HG03135 (cell line): ENCODE measurements at regions not wholly inside any gene's neighbourhood (a gene's known extent, or its start where the extent isn't known, plus 50 kb on each side); places are given as distances from the start of the nearest gene placed in this dataset.
A peak's percentile ranks its signal among the peaks of the same experiment; 100 is the strongest.
"Not testable (repeated sequence)": the region's sequence is repeated elsewhere in the genome, so short reads cannot be mapped to it uniquely, and the experiment has no call there.

ENCODE experiments used
- ATAC-seq: cut with Tn5 transposase; IDR thresholded peaks from one replicate; pipeline ENCODE4 v1.9.1; 2021; ENCODE audit warnings: mild to moderate bottlenecking, moderate library complexity; ENCODE audit not compliant: unreplicated experiment

DNA sequence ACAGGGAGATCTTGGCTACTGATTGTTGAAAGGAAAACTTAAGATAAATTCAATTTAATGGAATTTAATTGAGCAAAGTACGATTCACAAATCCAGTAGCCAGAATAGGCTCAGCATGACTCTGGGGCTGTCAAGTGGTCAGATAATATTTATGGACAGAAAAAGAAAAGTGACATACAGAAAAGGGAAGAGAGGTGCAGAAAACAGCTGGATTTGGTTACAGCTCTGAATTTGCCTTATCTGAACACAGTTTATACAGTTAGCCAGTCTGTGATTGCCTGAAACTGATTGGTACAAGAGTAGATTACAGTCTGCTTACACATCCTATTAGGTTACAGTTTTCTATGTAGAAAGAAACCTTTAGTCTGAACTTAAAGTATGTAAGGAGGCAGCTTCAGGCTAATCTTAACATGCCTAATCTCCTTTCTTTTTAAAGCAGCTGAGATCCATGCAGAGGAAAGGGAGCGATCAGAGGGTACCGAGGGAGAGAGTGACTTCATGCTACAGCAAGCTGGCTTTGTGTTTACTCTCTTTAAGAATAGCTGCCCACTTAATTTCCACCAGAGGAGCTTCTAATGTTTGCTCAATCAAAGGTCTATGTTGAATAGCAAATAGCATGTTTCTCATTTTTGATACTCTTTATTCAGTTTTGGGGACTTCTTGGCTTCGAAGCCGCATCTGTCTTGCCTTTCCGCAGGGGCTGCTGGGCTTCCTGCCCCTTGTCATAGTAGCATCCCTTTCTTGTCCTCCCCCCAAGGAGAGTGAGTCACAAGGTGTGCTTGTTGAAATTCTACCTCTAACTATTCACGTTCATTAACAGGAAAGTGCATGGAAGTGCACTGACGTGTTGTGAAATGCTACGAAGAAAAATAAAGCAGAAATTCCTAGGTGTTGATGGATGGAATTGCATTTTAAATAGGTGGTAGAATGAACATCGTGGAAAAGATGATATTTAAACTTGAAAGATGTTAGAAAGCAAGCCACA is 761.2 kb downstream of the TAF11L14 start:
- no peak for ATAC-seq

DNA sequence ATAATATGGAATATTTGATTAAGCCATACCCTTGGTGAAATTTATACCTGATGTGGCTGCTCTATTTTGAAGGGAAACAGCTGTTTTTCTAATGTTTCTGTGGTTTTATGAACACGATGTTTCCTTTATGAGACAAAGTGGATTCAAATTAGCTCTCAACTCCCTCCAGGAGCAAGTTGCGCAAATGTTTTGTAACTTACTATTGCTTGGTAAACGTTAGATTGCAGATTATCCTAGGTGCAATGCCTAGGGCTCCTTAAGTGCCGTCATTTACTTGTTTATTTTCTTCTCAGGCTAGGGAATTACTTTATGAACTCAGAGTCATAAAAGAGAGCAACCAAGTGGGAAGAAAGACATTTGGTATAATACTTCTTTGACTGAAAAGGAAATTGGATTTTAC is 763.1 kb downstream of the TAF11L14 start:
- ATAC-seq = no peak

DNA sequence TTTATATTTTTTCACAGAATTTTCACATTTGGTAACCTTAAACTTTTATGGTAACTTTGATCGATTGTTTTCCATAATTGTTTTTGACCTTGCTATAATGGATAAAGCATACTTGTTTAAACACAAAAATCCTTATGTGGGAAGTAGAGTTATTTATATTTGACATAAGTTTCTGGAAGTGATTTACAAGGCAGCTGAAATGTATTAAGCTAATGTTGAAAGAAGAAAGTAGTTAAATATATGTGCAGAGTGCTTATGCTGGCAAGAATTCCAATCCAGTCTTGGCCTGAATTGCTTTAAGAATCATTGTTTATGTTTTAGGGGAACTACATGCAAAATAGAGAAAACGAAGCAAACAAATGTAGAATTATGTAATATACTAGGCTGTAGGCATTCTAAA is 763.6 kb downstream of the TAF11L14 start:
- ATAC-seq = no peak

DNA sequence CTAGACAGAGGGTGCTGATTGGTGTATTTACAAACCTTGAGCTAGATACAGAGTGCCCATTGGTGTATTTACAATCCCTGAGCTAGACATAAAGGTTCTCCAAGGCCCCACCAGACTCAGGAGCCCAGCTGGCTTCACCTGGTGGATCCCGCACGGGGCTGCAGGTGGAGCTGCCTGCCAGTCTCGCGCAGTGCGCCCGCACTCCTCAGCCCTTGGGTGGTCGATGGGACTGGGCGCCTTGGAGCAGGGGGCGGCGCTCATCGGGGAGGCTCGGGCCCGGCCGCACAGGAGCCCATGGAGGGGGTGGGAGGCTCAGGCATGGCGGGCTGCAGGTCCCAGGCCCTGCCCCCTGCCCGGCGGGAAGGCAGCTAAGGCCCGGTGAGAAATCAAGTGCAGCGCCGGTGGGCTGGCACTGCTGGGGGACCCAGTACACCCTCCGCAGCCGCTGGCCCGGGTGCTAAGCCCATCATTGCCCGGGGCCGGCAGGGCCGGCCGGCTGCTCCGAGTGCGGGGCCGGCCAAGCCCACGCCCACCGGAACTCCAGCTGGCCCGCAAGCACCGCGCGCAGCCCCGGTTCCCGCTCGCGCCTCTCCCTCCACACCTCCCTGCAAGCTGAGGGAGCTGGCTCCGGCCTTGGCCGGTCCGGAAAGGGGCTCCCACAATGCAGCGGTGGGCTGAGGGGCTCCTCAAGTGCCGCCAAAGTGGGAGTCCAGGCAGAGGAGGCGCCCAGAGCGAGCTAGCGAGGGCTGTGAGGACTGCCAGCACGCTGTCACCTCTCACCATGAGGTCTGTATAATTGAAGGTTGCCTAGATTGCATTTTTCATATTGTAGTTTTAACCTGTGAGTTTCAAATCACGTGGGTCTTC is 765.4 kb downstream of the TAF11L14 start:
- not testable (repeated sequence) for ATAC-seq

DNA sequence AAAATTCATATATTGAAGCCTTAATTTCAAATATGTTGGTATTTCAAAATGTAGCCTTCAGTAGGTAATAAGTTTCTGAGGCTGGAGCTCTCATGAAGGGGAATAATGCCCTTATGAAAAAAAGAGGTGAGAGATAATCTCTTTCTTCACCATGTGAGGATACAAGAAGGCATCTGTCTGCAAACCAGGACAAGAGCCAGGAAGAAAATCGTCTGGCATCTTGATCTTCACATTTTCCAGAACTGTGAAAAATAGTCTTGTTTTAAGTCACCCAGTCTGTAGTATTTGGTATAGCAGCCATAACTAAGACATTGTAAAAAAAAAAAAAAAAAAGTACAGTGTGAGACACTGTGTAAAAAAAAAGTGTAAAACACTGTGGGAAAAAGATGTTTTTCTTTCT is 768.9 kb downstream of the TAF11L14 start:
- ATAC-seq = no peak

DNA sequence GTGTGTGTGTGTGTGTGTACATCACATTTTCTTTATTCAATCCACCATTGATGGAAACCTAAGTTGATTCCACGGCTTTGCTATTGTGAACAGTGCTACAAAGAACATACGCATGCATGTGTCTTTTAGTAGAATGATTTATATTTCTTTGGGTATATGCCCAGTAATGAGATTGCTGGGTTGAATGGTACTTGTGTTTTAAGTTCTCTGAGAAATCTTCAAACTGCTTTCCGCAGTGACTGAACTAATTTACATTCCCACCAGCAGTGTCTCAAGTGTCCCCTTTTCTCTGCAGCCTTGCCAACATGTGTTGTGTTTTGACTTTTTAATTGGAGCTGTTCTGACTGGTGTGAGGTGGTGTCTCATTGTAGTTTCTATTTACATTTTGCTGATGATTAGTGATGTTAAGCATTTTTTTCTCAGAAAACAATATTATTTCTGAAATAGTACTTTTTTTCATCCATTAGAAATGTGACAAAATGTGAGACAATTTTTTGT is 769.7 kb downstream of the TAF11L14 start:
- no peak for ATAC-seq

DNA sequence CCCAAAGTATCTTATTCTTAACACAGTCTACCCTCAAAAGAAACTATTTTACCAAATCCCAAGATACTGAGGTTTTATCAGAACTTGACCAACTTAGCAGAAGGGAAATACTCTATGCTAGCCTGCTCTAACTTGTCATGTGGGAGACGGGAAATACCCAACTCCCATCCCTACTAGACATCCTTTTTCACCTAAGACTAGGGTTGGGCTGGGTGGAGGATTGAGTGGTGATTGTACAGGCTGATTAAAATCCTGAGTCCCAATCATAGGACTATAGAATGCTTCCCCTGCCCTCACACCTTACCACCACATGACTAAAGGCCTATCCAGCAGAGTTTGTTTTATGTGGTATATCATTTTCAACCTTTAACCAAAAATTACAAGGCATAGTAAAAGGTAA is 786.5 kb downstream of the TAF11L14 start:
- no peak for ATAC-seq

DNA sequence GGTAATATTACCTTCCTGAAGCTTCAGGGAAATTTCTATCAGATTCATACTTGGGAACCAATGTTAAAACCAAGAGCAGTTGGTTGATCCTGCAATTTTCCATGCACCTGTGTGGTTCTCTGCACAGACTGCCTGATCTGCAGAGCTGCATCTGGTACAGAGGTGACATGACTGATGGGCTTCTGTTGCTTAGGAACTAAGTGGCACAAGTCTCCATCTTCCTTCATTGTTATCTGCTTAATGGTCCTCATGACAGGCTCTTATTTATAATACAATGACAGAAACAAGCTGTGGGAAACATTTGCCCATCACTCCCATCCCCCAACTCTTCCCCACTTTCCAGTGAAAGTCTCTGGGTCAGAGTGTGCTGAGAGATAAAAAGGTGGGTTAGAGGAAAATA is 799.1 kb downstream of the TAF11L14 start:
- no peak for ATAC-seq

DNA sequence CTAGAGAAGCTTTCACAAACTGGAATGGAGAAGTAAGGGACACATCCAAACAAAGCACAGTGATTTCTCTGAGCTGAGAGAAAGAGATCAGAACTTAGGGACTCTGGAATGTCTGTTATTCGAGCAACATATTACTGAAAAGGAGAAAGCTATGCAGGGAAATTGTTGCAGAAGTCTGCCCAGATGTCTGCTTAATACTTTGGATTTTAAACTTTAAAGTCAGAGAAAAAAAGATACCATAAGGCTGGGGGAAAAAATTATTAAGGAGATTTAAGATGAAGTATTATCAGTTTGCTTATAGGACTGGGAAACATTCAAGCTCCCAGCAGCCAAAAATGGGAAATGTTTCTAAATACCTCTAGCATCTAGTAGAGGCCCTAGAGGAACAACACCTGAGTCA is 803.9 kb downstream of the TAF11L14 start:
- ATAC-seq = no peak

DNA sequence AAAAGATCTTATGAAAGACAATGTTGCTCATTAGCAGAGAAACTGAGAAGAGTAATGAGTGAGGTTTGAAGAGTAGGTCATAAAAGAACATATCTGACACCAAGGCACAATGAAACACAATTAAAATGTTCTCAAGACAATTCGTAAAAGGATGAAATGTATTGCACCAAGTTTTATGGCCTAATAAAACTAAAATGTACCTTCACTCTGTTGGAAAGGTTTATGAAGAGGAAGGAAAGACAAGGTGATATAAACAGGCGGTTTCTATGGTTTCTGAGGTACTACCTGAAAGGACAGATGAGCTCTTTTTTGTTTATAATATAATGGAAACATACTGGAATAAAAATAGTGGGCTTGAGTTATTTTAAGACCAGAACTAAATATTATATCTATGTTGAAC is 821.3 kb downstream of the TAF11L14 start:
- ATAC-seq = no peak

DNA sequence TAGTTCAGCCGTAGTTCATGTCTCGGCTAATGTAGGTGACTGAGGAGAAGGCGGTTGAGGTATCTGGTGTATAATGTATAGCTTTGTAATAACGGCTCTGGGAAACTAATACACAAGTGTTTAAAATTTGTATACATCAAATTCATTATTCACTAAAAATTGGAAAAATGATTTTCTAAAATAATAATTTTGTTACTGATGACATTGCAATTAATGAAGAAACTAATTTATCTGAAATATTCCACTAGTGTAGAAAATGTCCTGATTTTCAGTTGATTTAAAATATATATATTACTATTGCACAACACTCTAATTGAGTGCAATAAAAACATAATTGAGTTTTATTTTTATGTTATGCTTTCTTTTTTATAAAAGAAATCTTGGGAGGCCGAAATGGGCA is 823.0 kb downstream of the TAF11L14 start:
- ATAC-seq = no peak

DNA sequence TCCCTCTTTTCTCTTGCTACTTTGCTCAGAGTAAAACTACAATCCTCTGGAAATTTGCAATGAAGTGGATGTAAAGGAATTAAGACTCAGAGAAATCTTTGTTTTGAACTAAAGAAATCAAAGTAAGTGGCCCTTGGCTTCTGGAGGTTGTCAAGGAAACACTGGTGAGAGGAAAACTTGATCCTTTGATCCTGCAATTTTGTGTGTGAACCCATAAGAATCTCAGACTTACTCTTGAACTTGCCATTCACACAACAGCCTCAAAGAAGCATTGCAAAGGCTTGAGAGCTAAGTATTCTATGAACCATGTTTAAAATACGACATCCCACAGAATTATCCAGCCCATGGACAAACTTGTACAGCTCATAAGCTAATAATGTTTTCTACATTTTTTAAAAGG is 827.5 kb downstream of the TAF11L14 start:
- ATAC-seq = no peak

DNA sequence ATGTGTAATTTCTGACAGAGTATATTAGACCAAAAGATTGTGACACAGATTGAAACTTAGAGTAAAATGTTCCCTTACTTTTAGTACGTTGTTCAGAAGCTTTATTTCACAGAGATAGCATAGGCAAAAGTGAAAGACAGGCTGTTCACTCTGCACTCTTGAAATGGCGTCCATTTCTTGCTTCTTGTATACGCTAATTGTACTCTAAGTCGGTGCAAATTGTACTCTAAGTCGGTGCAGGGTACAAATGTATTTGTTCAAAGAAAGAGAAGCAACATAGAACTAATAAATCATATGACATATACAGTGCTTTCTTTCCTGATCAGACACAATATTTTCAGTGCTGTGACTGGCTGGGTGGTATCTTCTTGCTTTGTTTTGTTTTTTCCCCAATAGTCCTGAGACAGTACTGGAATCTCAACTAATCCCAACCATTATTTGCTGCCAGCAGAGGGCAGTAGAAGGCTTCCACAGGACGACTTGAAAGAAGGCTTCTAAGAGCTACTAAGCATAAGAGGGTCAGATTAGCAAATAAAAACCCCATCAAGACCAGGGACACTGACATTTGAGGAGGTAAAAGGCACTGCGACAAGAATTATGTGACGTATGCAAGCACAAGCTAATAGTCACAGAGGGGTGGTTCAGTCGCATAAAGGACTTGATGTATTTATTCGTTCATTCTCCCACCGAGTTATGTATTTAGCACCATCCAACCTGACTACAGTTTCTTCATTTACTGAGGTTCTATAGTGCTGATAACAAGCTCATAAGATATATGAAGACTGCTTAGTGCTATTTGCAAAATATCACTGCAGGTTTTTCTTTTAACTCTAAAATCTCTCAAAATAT is 831.8 kb downstream of the TAF11L14 start:
- ATAC-seq = peak; percentile 74

DNA sequence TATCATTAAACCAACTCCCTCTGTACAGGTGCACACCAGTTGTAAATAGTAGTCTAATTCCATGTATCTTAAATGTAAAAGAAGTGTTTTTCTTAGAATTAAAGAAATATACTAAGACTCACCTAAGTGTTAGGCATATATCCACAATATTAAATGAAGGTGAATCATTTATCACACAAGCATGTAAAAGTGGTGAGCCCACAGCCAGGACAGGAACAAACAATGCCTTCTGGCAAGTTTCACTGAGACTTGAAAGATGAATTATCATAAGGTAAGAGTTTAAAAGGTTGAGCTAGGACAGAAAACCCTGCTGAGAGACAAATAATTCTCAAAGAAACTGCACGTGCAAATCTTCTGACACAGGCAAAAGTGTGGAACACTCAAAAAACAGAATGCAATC is 832.5 kb downstream of the TAF11L14 start:
- no peak for ATAC-seq

DNA sequence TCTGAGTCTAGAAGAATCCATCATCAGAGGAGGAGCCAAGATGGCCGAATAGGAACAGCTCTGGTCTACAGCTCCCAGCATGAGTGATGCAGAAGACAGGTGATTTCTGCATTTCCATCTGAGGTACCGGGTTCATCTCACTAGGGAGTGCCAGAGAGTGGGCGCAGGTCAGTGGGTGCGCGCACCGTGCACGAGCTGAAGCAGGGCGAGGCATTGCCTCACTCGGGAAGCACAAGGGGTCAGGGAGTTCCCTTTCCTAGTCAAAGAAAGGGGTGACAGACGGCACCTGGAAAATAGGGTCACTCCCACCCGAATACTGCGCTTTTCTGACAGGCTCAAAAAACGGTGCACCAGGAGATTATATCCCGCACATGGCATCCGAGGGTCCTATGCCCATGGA is 837.5 kb downstream of the TAF11L14 start:
- not testable (repeated sequence) for ATAC-seq

DNA sequence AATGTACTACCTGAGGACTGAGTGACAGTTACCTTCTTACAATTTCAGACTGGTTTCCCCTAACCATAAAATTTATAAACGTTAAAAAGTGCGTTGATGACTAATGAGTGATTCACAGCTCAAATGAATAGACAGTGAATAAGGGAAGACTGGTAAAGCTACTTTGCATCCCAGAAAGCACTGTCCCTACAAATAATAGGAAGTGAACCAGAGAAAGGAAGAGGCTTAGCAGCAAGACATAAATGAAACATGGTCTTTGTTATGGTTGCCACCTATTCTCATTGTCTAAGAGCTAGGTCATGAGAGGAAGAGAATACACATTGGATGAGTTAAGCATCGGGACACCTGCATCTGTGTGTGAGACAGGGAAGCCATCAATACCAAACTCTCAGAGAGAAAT is 849.2 kb downstream of the TAF11L14 start:
- ATAC-seq = no peak

DNA sequence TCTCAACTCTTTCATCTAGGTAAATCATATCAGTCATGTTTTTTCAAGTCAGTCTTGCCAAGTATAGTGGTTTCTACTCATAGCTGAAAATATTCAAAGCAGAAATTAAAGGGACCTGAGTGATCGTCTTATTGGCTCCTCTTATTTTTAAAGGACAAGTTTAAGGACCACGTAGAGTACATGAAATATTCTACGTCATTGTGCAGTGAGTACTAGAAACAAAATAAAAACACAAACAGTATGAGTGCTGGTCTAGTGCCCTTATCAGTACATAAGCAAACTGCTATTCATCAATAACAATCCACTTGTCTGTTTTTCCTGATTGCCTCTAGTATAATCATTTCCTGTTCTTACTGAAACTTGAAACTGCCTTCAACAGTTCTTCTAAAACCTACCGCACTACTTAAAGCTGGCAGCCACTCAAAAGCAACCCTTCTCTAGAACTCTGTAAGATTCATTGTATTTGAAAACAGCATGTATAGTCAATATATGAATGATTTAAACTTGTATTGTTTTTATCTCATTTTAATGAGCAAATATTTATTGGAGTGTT is 853.7 kb downstream of the TAF11L14 start:
- no peak for ATAC-seq

DNA sequence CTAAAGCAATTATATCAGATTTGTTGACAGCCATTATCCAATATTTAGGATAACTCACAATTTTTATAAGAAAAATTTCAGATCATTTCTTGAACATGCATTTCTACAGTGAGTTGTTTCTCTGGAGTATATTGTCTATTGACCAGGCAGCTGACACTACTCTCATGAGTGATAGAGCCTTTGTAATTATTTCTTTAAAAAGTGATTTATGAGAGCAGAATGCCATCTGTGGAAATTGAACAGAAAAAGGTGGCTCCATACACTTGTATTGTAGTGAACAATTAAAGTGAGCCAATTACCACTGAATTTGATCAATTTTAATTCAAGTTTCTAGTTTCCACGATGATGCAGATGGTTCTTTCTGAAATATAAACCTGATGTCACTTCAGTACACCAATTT is 855.4 kb downstream of the TAF11L14 start:
- ATAC-seq = no peak

DNA sequence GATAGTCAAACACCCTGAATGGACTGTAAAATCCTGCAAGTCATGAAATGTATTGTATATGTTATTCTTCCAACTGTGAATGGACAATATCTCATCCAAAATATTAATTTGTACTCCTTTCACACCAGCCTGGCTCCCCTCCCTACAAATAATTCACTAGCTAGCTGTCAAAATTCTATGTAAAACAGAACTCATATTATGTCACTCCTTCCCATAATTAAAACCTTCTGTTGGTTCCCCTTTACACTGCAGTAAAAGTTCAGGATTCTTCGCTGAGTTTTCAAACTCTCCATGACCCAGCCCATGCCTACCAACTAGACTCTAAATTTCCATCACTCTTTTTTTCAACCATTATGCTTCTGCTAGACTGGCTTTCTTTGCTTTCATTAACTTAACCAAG is 857.1 kb downstream of the TAF11L14 start:
- no peak for ATAC-seq

DNA sequence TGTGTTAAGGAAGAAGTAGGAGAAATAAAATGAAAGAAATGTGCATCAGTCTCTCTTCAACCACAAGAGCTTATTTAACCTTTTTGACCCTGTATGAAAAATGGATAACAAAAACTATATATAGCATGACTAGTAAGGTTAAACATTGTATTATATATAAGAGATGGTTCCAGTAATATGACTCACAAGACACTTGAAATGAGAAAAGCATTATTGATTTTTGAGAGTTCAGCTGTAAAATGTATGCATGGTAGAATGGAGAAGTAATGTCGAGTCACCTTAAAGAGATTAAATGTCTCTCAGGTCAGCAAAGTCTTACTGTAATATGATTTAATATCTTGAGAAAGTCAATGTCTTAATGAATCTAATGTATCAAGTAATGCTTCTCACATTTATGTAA is 860.9 kb downstream of the TAF11L14 start:
- no peak for ATAC-seq
